Calu3 (cell line): ENCODE measurements at regions not wholly inside any gene's neighbourhood (a gene's known extent, or its start where the extent isn't known, plus 50 kb on each side); places are given as distances from the start of the nearest gene placed in this dataset.

ENCODE experiments used
- BruUV-seq: library from RNA; stranded (reverse); fragments of 400-500 nt; replicated peaks from 2 replicates; lab custom pipeline; 2021; lab: Mats Ljungman, UMichigan
- CTCF ChIA-PET: fragments of 300-600 bp; sonication (Branson Sonifier 250); formaldehyde crosslinking; loops from one replicate; lab custom pipeline; 2022; ENCODE audit warnings: antibody characterized with exemption; lab: Charles Lee
- DNase-seq: peaks from one replicate; pipeline ENCODE4 v3.0.0; 2022
- H3K27ac Mint-ChIP-seq: one replicate; pipeline ENCODE4 v1.8.0; 2022; ENCODE audit warnings: mixed read lengths; ENCODE audit not compliant: unreplicated experiment
- H3K27me3 Mint-ChIP-seq: one replicate; pipeline ENCODE4 v1.8.0; 2022; ENCODE audit warnings: mixed read lengths; ENCODE audit not compliant: unreplicated experiment
- H3K36me3 Mint-ChIP-seq: one replicate; pipeline ENCODE4 v1.8.0; 2022; ENCODE audit warnings: mild to moderate bottlenecking, moderate library complexity, mixed read lengths; ENCODE audit not compliant: insufficient read depth, unreplicated experiment
- H3K4me1 Mint-ChIP-seq: one replicate; pipeline ENCODE4 v1.8.0; 2022; ENCODE audit warnings: mild to moderate bottlenecking, low read depth, mixed read lengths; ENCODE audit not compliant: unreplicated experiment
- H3K4me3 Mint-ChIP-seq: one replicate; pipeline ENCODE4 v1.8.0; 2022; ENCODE audit warnings: mild to moderate bottlenecking, low read depth, moderate library complexity, mixed read lengths; ENCODE audit not compliant: unreplicated experiment
- H3K9me3 Mint-ChIP-seq: one replicate; pipeline ENCODE4 v1.8.0; 2022; ENCODE audit warnings: low read depth, mixed read lengths; ENCODE audit not compliant: unreplicated experiment
- CTCF ChIP-seq: fragments of 200-600 bp; IDR thresholded peaks from one replicate; pipeline ENCODE4 v1.8.0; 2022; ENCODE audit warnings: antibody characterized with exemption; ENCODE audit not compliant: unreplicated experiment
- intact Hi-C: fragments of 100-400 bp; cut with micrococcal nuclease; formaldehyde crosslinking; loops from one replicate; pipeline ENCODE4 v1.10.0; 2022; ENCODE audit not compliant: unreplicated experiment

GRCh38 chr3:65044401-65044800 is 356.6 kb upstream of the ADAMTS9 start:
- CTCF ChIA-PET: no interaction called here
- no peak for DNase-seq
- no peak for TF ChIP-seq CTCF
- H3K4me3 Mint-ChIP-seq: no peak overlapping the region
- H3K4me1 Mint-ChIP-seq: no peaks in the 10 kb centered on the region
- intact Hi-C loops: no loop called here
- no TSS peak for BruUV-seq
- H3K27me3 Mint-ChIP-seq: no peaks in the 10 kb centered on the region
- H3K36me3 Mint-ChIP-seq: no peaks in the 10 kb centered on the region
- no peaks in the 10 kb centered on the region for H3K9me3 Mint-ChIP-seq
- H3K27ac Mint-ChIP-seq: no peak overlapping the region

GRCh38 chr3:65042675-65043074 is 354.9 kb upstream of the ADAMTS9 start:
- CTCF ChIA-PET: no interaction called here
- Mint-ChIP-seq H3K9me3 (no peaks in the 10 kb centered on the region), H3K27me3 (no peaks in the 10 kb centered on the region), H3K36me3 (no peaks in the 10 kb centered on the region), H3K4me3 (no peak overlapping the region), H3K4me1 (no peaks in the 10 kb centered on the region), H3K27ac (no peak overlapping the region)
- no TSS peak for BruUV-seq
- DNase-seq: no peak
- intact Hi-C loops: no loop called here
- no peak for TF ChIP-seq CTCF

- BruUV-seq: no TSS peak
- Mint-ChIP-seq H3K4me3 (no peak overlapping the region), H3K27ac (no peak overlapping the region), H3K4me1 (no peaks in the 10 kb centered on the region), H3K27me3 (no peaks in the 10 kb centered on the region), H3K36me3 (no peaks in the 10 kb centered on the region), H3K9me3 (no peaks in the 10 kb centered on the region)
- intact Hi-C loops: no loop called here
- CTCF ChIA-PET: no interaction called here
- DNase-seq: no peak
- no peak for TF ChIP-seq CTCF
Observed at GRCh38 chr3:65039754-65040210, 352.0 kb upstream of the ADAMTS9 start.

DNA sequence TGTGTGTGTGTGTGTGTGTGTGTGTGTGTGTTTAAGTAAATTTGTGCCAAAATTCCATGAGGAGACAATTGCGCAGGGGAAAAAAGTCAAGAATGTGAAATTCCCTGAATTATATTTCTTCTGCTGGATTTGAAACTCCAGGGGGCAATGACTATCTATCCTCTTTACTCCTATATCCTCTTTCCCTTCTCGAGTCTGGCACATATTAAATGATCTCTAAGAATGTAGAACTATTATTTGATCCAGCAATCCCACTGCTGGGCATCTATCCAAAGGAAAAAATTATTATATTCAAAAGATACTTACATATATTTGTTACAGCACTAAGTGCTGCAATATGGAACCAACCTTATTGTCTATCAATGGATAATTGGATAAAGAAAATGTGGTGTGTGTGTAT is 350.1 kb upstream of the ADAMTS9 start:
- BruUV-seq: no TSS peak
- H3K4me1 Mint-ChIP-seq: no peaks in the 10 kb centered on the region
- H3K36me3 Mint-ChIP-seq: no peaks in the 10 kb centered on the region
- no peak overlapping the region for H3K27ac Mint-ChIP-seq
- no peaks in the 10 kb centered on the region for H3K9me3 Mint-ChIP-seq
- TF ChIP-seq CTCF: no peak
- no peaks in the 10 kb centered on the region for H3K27me3 Mint-ChIP-seq
- intact Hi-C loops: no loop called here
- DNase-seq: no peak
- H3K4me3 Mint-ChIP-seq: no peak overlapping the region
- CTCF ChIA-PET: no interaction called here
